ENCODE measurements at regions not wholly inside any gene's neighbourhood (a gene's known extent, or its start where the extent isn't known, plus 50 kb on each side); places are given as distances from the start of the nearest gene placed in this dataset.

DNA sequence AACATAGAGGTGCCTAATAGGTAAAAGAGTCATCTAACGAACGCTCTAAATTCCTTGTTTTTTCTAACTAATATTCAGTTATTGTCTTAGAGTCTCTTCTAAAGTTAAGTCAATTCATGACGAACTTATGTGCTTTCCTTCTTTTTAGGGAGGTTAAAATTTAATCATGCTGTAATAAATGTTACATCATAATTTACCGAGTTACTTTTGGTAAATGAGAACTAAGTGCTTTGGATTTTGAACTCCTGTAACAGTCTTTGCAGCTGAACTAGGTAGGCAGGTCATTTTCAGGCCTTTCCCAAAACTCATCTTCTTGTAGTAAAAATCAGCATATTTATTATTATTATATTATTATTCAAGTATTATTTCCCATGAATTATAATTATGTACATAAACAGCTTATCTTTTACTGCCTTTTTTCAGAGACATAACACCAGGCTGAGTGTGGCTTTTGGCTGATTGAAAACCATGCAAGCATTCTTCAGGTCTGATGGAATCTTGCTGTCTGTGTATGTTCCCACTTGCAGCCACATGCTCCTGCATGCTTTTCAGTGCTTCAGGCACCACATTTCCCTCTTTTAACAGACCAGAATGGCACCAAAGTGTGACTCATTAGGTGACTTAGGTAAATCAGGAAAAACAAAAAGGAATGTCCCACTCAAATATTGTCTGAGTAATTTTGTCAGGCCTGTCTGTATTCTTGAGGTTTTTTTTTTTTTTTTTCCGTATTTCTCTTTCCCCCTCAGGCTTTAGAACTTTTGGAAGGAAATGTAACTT is 81.0 kb upstream of the CD55 start:
- 72 to 94% (median 86%) methylated on average over 5 of the region's 5 CpGs for WGBS, 5 donors
- TF ChIP-seq POLR2AphosphoS5 (IDR thresholded peaks at IDR 0.05) (no peak), POLR2A (IDR thresholded peaks at IDR 0.05) (no peak), CTCF (IDR thresholded peaks at IDR 0.05 in 8 of 11, conservative IDR thresholded peaks at IDR 0.05 in 3 of 11) (no peak)
- H3K4me3 ChIP-seq = no peak overlapping the region
- H3K27me3 ChIP-seq (replicated peaks in 1 of 7) = no peaks in the 10 kb centered on the region
- DNase-seq = no peak
- H3K36me3 ChIP-seq = no peaks in the 10 kb centered on the region
- no peaks in the 10 kb centered on the region for H3K9me3 ChIP-seq
- no peak overlapping the region for H3K27ac ChIP-seq
- peaks cover 0 to 10% (median 2%) of the 10 kb centered on the region in 6 donors for H3K4me1 ChIP-seq
- intact Hi-C loops (cut with DNase I; ENCODE audit: low total_unique reads) = no loop called here

GRCh38 chr1:207241164-207241934 is 80.1 kb upstream of the CD55 start:
- H3K36me3 ChIP-seq = no peaks in the 10 kb centered on the region
- H3K4me1 ChIP-seq = peaks cover 0 to 10% (median 2%) of the 10 kb centered on the region in 6 donors
- 69 to 78% (median 77%) methylated on average over 5 of the region's 5 CpGs for WGBS, 5 donors
- H3K27ac ChIP-seq = no peak overlapping the region
- no peak for DNase-seq
- intact Hi-C loops (cut with DNase I; ENCODE audit: low total_unique reads) = no loop called here
- H3K27me3 ChIP-seq (replicated peaks in 1 of 7) = no peaks in the 10 kb centered on the region
- H3K4me3 ChIP-seq = no peak overlapping the region
- no peaks in the 10 kb centered on the region for H3K9me3 ChIP-seq
- TF ChIP-seq POLR2AphosphoS5 (IDR thresholded peaks at IDR 0.05) = no peak
- no peak for TF ChIP-seq POLR2A (IDR thresholded peaks at IDR 0.05)
- TF ChIP-seq CTCF (IDR thresholded peaks at IDR 0.05 in 8 of 11, conservative IDR thresholded peaks at IDR 0.05 in 3 of 11) = no peak

DNA sequence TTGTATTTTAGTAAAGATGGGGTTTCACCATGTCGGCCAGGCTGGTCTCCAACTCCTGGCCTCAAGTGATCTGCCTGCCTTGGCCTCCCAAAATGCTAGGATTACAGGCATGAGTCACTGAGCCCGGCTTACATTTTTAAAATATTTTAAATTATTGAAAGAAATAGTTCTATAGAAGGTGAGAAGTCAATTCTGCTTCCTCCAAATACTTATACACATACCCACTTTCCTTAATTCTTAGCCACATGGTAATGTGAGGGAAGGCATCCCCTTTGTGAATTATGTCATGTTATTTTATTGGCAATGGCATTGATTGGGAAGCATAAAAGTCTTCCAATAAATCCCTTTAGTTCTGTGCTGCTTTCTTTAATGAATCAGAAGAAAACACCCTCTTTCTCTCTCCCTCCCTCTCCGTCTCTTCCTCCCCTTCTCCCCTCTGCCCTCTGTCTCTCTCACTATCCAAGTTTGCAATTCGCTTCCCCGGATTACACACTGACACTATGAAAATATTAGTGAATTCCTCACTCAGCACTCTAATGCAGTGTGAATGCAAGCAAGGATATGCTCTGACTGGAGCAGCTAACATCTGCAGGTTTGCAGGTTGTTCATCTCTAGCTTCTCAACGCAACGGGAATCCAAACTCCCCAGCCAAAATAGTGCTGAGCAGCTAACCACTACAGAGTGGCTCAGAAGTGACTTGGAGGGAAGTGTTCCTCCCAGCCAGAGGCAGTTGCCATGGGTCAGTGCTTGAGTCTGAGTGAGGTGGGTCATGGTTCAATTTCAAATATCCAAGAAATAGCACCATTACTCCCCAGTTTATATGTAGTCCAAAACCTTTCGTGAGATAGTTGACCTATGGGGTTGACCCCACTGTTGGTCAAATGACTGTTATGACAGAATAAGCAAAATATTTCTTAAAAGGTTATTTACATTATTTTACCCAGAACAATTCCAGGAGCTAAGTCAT is 77.8 kb upstream of the CD55 start:
- H3K27ac ChIP-seq = no peak overlapping the region
- WGBS, 5 donors = 81 to 92% (median 87%) methylated on average over 8 of the region's 8 CpGs
- H3K27me3 ChIP-seq (replicated peaks in 1 of 7) = no peaks in the 10 kb centered on the region
- no peaks in the 10 kb centered on the region for H3K36me3 ChIP-seq
- TF ChIP-seq POLR2AphosphoS5 (IDR thresholded peaks at IDR 0.05) (no peak), POLR2A (IDR thresholded peaks at IDR 0.05) (no peak), CTCF (IDR thresholded peaks at IDR 0.05 in 8 of 11, conservative IDR thresholded peaks at IDR 0.05 in 3 of 11) (no peak)
- H3K9me3 ChIP-seq = no peaks in the 10 kb centered on the region
- no peak overlapping the region for H3K4me3 ChIP-seq
- H3K4me1 ChIP-seq = peaks cover 0 to 18% (median 5%) of the 10 kb centered on the region in 6 donors
- intact Hi-C loops (cut with DNase I; ENCODE audit: low total_unique reads) = no loop called here
- no peak for DNase-seq
